NCI-H2196 (cell line): ENCODE measurements at regions not wholly inside any gene's neighbourhood (a gene's known extent, or its start where the extent isn't known, plus 50 kb on each side); places are given as distances from the start of the nearest gene placed in this dataset.

Experiments
- DNase-seq: peaks from one replicate; lab custom pipeline; 2025; ENCODE audit not compliant: unreplicated experiment; lab: John Stamatoyannopoulos, UW

DNA sequence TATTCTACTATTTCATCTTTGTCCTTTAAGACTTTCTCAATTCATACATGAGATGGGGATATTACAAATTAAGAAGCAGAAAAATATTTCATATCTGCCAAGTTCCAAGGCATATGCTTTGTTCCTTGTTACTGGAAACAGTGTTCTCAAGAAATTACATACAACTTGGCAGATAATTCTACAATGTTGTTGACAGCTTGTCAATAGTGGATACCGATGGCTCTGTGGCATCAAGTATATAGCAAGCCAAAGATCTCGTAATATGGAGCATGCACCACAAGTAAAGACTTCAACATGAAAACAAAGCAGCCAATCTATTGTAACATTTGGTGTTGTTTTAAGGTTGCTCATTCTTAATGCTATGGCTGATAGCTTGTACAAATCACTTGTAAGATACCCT, 598.2 kb upstream of the KLHL29 start:
- DNase-seq: no peak

DNA sequence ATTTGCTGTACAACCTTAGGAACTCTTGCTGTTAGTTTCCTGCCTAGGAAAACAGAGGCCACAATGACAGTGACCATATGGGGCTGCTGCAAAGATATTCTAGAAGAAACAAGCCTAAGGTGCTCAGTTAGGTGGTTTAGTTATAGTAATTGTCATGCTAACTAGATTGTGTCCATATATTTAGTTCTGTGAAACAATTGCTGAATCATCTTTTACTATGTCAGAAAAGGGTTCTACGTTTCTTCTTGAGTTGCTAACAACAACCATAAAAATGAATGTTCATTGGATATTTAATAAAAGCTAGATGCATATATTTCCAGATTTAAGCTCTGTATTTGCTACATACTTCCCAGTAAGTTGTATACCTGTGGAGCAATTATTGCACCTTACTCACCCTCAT, 597.2 kb upstream of the KLHL29 start:
- no peak for DNase-seq

GRCh38 chr2:22788749-22789327, 596.1 kb upstream of the KLHL29 start:
- no peak for DNase-seq

- DNase-seq: no peak
Observed at GRCh38 chr2:22795287-22795866, 589.6 kb upstream of the KLHL29 start.

DNA sequence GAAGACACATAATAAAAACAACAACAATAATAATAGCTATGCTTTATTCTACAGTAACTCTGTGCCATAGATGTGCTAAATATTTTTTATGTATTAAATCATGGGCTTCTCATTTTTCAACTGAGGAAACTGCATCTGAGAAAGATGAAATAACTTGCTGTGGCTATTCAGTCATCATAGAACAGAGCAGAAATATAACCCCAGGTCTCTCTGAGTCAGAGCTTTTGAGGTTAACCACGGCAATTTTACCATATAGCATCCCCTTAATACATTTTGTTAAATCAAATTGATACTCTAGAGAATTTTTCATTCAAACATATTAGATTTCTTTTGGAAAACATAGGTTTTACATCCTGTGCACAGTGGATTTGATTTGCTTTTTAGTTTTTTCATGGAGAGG, 586.6 kb upstream of the KLHL29 start:
- no peak for DNase-seq

DNA sequence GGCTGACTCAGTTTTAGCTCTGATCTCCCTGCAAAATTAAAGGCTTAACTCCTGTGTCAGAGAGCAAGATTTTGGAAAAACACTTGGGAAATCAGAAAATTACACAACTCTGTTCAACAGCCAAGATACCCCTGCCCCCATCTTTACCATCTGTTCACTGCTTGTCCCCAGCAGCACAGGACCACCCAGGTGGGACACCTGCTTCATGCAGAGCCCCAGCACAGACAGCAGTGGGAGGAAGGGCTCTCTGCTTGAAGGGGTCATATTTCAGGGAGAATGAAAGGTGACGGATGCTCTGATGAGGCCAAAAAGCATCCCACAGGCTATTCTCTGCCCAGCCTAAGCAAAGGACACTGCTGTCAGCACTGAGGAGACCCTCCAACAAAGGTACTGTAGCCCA, 584.6 kb upstream of the KLHL29 start:
- DNase-seq: no peak

GRCh38 chr2:22801071-22801470, 583.9 kb upstream of the KLHL29 start:
- no peak for DNase-seq

GRCh38 chr2:22801970-22802369, 583.0 kb upstream of the KLHL29 start:
- no peak for DNase-seq

GRCh38 chr2:22807872-22808271, 577.1 kb upstream of the KLHL29 start:
- DNase-seq: no peak

DNA sequence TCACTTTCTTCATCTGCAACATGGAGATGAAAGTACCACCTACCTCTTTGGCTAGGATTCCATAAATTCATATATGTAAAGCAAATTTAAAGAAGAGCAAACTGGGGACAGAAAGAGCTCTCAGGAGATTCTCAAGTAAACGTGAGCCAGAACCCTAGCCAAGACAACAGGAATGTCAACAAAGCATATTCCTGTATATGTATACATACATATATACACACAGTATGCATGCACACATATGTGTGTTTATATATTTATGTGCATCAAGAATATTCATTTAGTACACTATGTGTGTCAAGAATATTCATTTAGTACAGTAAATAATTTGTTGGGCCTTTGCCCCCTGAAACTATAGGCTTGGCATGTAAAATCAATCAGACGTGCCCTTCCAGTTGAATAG, 574.4 kb upstream of the KLHL29 start:
- DNase-seq: no peak

GRCh38 chr2:22812065-22812680, 572.8 kb upstream of the KLHL29 start:
- no peak for DNase-seq

- DNase-seq: no peak
Observed at GRCh38 chr2:22817197-22817596, 567.8 kb upstream of the KLHL29 start.

DNA sequence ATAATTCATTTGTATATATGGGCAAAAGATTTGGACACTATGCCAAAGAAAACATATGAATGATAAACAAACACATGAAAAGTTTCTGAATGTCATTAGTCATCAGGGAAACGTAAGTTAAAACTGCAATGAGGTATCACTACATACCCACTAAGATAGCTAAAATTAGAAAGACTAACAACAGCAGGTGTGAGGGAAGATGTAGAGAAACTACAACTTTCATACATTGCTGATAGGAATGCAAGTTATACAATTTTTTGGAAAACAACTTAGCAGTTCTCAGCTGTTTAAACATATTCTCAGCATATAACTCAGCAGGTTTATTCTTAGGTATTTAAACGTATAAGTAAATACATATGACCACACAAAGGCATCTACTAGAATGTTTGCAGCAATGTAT, 563.5 kb upstream of the KLHL29 start:
- DNase-seq: no peak

GRCh38 chr2:22822835-22823234, 562.1 kb upstream of the KLHL29 start:
- no peak for DNase-seq

DNA sequence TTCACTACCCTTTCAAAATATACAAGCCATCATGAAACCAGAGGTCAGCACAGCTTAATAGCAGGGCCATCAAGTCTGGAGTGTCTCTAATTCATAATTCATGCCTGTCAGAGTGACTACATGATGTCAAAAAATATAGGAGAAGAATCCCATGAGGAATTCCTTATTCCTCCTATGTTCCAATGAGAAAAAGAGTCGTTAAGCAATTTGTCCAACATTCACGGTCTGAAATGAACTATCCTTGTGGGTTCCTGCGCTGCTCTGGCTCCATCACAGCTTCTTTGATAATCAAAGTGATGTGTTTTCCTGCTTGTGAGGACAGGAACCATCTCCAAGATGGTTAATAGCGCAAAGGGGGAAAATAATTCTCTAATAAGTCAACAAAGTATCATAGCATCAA, 560.4 kb upstream of the KLHL29 start:
- no peak for DNase-seq

- DNase-seq: no peak
Observed at GRCh38 chr2:22826703-22827102, 558.3 kb upstream of the KLHL29 start.

DNA sequence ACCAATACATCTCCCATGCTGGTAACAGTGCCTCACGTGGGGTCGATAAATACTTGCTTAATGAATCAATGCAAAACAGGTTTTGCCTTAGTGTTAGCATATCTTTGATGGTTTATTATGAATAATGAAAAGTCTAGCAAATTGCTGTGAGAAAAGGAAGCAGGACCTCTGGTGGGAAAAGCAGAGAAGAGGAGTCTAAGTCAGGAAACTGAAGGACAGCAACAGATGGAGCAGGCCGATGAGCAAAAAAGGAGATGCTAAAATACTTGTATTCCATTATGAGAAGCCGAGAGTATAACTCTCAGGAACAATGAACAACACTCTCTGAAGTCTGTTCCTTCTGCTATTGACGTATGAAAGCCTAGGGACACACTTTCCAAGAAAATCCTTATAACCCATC, 555.2 kb upstream of the KLHL29 start:
- DNase-seq: no peak

- no peak for DNase-seq
Observed at GRCh38 chr2:22832196-22832595, 552.8 kb upstream of the KLHL29 start.

GRCh38 chr2:22838461-22838860, 546.5 kb upstream of the KLHL29 start:
- no peak for DNase-seq

DNA sequence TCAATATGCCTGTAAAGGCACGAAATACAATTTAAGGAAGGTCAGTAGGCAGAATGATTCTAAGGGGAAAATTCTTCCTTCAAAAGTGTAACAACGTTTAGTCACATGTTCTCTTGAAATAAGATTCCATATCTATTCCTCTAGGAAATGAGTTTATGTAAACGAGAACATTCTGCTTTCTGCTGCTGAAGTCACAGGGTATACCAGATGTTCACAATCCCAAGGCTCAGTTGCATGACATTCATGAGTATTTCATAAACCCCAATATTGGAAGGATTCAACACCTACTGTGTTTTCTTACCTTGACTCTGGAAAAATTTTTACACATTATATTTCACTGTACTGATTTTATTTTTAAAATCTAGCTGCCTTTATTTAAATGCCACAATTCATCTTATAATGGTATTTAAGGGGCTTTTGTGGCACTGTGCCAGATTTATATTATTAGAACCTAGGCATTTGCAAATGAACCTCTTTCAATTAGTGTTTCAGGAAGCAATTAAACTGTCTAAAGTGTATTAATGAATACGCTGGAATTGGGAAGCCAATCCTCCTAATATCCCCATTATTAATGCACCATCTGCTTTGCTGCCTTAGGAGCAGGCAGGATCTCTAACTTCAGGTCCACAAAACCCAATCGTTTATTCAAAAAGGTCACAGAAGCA, 542.6 kb upstream of the KLHL29 start:
- DNase-seq: no peak

- no peak for DNase-seq
Observed at GRCh38 chr2:22843919-22844537, 541.0 kb upstream of the KLHL29 start.

DNA sequence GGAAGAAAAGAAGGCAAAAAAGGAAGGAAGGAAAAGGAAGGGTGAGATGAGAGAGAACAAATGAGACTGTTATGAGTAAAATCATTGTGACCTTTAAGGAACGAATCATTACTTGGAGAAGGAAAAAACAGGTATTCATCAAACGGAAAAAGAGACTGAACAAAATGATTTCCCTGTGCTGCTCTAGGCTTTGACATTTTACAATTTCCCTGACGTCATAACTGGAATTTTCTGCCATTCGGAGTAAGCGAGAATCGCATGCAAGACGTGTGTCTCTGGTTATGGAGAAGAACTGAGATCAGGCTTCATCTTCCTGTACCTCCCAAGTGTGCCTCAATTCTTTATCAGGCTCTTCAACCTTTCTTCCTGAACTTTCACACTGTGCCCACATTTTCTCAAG, 534.7 kb upstream of the KLHL29 start:
- DNase-seq: no peak
